NCI-H1436 (cell line): ENCODE measurements at regions not wholly inside any gene's neighbourhood (a gene's known extent, or its start where the extent isn't known, plus 50 kb on each side); places are given as distances from the start of the nearest gene placed in this dataset.

Experiments
- DNase-seq: peaks from one replicate; lab custom pipeline; 2025; lab: John Stamatoyannopoulos, UW

GRCh38 chr17:79501910-79502309 is 108.9 kb downstream of the RBFOX3 start:
- no peak for DNase-seq

DNA sequence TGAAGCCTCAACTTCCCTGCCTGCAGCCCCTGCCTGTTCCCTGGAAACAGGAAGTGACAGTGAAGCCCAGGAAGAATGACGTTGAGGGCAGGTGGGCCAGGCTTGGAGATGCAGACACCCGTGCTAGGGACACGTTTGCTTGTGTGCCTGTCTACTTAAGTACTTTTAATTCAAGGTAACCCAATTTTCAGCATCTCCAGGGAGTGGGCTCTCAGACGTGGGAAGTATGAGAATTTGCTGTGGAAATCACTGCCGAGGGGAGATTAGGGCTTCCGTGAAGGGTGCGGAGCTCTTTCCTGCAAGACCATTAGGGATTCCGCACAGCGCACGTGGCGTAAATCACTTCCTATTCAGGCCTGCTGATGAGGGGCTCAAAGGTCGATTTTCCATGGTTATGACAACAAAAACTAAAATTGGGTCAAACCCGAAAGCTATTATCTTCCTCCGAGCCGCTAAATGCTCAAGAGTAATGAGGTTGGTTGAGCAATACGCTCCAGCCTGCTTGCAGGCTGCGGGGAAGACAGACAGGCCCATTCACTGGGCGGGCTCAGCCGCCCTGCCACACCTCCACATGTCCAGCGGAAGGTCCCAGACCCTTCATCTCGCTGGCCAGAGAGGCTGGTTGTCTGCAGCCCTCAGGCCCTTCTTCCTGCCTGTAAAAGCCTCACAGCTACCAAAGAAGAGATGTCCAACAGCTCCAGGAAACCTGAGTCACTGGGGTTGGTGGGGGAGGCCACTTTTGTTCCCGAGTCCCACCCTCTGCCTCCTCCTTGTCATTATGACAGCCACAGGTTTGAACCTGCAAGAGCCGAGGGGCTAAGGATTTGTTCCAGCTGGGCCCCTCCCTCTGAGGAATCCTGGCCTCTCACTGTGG is 109.9 kb downstream of the RBFOX3 start:
- DNase-seq, result no peak

DNA sequence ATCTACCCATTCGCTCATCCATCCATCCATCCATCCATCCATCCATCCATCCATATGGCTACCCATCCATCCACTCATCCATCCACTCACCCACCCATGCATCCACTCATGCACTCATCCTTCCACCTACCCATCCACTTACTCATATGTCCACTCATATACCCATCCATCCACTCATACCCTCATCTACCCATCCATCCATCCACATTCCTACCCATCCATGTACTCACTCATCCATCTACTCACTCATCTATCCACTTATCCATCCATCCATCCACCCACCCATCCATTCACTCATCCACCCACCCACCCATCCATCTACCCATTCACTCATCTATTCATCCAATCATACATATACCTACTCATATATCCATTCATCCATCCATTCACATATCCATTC is 112.0 kb downstream of the RBFOX3 start:
- DNase-seq, result no peak

DNA sequence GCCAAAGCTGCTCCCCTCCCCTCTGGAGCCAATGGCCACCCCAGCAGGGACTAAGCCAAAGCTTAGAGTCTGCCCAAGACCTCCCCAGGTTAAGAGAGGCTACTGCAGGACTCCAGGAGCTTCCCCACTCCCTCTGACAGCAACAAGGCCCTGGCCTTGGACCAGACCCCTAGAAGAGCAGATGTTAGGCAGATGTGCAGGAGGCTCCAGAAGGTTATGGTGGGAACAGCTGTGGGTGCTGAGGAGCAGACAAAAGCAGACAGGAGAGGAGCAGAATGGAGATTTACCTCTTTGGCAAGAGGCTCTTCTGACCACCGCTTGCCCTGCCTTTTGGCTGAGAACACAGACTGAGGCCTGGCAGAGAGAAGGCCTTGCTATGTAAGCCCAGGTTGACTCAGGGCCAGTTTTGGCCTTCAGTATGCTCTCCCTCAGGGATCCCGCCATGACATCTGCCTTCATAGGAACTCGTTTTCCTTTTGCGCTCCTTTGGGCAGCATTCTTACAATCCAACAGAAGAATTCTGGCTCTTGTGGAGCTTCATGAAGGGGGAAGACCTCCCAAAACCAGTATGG is 113.0 kb downstream of the RBFOX3 start:
- DNase-seq, result no peak

DNA sequence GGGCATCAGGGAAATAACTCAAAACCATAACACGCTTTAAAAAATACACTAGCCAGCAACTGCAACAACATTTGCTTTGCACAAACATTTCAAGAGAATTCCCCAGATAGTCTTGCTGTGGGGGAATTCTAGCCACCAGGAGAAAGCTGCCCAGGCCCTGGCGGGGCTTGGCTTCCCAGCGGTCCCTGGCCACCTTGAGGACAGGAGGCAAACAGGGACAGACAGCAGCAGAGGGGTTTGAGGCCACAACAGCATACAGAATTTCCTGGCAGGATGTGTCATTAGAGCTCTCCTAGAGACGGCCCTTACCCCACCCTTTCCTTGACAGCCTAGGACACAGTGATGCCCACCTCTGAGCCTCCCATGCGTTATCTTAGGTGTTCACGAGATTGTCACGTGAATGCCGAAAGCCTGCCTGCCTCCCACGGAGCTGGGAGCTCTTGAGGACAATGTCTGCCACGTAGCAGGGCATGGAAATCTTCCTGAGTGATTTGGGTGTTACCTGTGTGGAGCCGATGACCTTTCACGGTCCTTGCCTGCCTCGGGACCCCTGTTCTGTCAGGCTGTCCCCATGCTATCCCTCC is 114.3 kb downstream of the RBFOX3 start:
- no peak for DNase-seq

GRCh38 chr17:79495665-79496064 is 115.2 kb downstream of the RBFOX3 start:
- no peak for DNase-seq

DNA sequence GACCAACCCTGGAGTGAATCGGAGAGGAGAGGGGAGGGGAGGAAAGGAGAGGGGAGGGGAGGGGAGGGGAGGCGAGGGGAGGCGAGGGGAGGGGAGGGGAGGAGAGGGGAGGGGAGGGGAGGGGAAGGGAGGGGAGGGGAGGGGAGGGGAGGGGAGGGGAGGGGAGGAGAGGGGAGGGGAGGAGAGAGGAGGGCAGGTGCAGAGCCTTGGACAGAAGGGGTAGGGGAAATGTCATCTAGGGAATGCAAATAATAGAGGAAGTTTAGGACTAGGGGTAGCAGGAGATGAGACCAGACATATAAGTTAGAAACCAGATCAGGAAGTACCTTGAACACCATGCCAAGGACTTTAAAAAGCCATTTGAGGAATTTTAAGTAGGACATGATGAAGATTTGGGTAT is 119.8 kb downstream of the RBFOX3 start:
- DNase-seq, result no peak

- no peak for DNase-seq
These were observed 120.3 kb downstream of the RBFOX3 start for GRCh38 chr17:79490530-79490929.

DNA sequence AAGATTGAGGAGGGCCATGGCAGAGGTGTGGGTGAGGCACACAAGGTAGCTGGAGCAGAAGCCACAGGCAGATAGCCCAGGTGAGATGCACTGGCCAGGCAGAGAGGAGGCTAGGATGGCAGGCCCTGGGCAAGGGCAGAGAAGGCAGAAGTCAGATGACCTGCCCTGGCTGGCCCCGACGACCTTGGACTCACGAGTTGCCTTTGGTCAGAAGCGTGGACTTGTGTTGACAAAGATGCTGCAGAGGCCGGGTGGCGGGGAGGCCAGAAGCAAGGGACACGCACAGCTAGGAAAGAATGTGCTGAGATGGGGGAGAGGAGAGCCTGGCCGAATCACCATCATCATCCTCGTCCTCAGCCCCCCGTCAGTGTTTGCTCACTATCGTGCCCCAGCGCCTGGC is 123.7 kb downstream of the RBFOX3 start:
- DNase-seq, result no peak

GRCh38 chr17:79485991-79486390 is 124.9 kb downstream of the RBFOX3 start:
- no peak for DNase-seq

DNA sequence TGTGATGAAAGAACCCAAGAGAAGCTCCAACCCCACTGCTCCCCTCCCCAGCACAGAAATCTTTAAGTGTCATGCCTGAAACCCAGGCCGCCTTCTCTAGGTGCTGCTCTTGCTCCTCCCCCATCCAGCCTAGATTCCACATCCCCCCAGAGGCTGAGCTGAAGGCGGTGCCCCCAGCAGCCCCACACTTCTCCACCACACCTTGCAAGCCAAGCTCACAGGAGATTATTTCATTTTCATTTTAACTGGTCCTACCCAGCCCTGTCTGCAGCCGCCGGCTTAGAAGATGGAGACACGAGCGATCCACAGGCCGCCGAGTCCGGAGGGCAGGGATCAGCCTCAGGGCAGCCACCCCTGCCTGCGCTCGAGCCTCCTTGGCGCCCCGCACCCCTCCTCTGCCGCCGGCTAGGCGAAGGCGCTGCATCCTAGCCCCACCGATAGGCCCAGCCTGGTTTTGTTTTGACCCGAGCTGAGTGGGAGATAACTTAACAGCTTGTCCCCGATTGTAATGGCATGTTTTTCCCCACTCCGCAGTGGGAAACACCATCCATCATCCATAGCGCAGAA is 125.3 kb downstream of the RBFOX3 start:
- no peak for DNase-seq

- DNase-seq, result no peak
These were observed 126.0 kb downstream of the RBFOX3 start for GRCh38 chr17:79484600-79485418.

- DNase-seq, result no peak
These were observed 127.0 kb downstream of the RBFOX3 start for GRCh38 chr17:79483842-79484241.

DNA sequence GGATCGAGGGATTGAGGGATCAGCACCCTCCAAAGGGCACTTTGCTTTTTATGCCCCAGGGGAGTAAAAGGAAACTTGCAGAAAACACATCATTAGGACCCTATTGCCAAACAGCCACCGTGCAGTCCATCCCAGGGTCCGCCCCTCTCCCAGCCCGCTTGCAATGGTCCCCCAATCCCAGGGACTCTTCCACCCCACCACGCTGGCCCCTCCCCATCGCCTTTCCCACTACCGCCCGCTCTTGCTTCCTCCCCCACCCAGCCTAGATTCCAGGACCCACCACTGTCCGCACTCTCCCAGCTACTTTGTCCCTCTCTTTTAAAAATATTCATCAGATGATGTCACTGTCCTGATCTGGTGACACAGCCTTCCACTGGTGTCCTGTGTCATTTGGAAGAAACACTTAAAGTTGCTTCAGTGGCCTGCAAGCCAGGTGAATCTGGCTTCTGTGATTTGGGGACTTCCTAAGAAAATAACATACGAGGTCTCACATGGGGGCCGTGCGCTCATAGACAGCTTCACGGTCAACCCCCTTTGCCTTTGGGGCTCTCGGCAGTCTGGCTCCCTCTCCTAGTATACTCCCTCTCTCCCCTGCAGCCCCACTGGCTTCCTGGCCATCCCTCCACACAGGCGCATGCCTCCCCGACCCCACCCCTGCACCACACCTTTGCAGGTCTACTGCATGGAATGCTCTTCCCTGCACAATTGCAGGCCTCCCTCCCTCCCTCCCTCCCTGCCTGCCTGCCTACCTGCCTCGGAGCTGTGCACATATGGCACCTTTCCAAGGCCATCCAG is 127.9 kb downstream of the RBFOX3 start:
- no peak for DNase-seq

GRCh38 chr17:79479876-79480275 is 131.0 kb downstream of the RBFOX3 start:
- no peak for DNase-seq

DNA sequence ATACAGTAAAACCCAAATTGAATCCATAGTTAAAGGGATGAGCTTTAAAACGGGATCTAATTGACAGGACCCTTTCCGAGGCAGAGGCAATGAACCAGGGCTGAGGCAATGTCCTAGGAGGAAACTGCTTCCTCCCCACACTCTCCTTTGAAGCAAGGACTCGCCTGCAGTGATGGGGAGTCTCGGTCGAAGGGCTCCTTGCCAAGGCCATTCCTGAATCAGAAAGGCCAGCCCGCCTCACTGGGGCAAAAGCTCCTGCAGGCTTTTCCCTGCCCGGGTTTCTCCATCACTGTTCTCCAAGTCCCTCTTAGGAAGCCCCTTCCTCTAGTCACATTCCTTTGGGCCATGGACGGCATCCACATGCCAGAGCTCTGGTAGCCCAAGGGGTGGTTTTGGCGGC is 132.0 kb downstream of the RBFOX3 start:
- DNase-seq, result no peak

GRCh38 chr17:79478051-79478461 is 132.8 kb downstream of the RBFOX3 start:
- DNase-seq, result no peak

GRCh38 chr17:79476074-79476652 is 134.7 kb downstream of the RBFOX3 start:
- no peak for DNase-seq

GRCh38 chr17:79473876-79474440 is 136.9 kb downstream of the RBFOX3 start:
- DNase-seq, result no peak

GRCh38 chr17:79473111-79473875 is 137.6 kb downstream of the RBFOX3 start:
- no peak for DNase-seq
